OCI-LY7 (cell line): ENCODE measurements at regions not wholly inside any gene's neighbourhood (a gene's known extent, or its start where the extent isn't known, plus 50 kb on each side); places are given as distances from the start of the nearest gene placed in this dataset.

Experiments
- BruUV-seq: library from RNA; stranded (reverse); fragments of 400-500 nt; replicated peaks from 2 replicates; lab custom pipeline; 2021; lab: Mats Ljungman, UMichigan
- CTCF ChIA-PET: fragments of 300-600 bp; sonication (Branson Sonifier 250); formaldehyde crosslinking; loops from one replicate; lab custom pipeline; 2022; ENCODE audit warnings: antibody characterized with exemption; ENCODE audit not compliant: unreplicated experiment; lab: Charles Lee
- POLR2A ChIA-PET: fragments of 300-600 bp; sonication (Branson Sonifier 250); formaldehyde crosslinking; loops from one replicate; lab custom pipeline; 2022; ENCODE audit warnings: antibody characterized with exemption; lab: Charles Lee
- DNase-seq: peaks from one replicate; pipeline ENCODE4 v3.0.0-alpha.2; 2015; ENCODE audit warnings: low spot score
- H2AFZ ChIP-seq: fragments of 200-600 bp; sonication (generic), shearing (Covaris generic); 2 replicates; pipeline ENCODE4 v1.6.1; 2014; ENCODE audit warnings: mild to moderate bottlenecking, antibody characterized with exemption, low read length, moderate library complexity
- H3K27ac ChIP-seq: fragments of 200-600 bp; sonication (generic); 2 replicates; pipeline ENCODE4 v1.5.1; 2014; ENCODE audit warnings: mixed run types, low read depth, mild to moderate bottlenecking, moderate library complexity, low read length, inconsistent platforms; ENCODE audit not compliant: poor library complexity, severe bottlenecking
- H3K36me3 ChIP-seq: fragments of 200-600 bp; sonication (generic); 2 replicates; pipeline ENCODE4 v1.6.1; 2014; ENCODE audit warnings: mild to moderate bottlenecking, antibody characterized with exemption, low read length, moderate library complexity, mixed read lengths; ENCODE audit not compliant: insufficient read depth
- H3K4me1 ChIP-seq: fragments of 200-600 bp; sonication (generic); 2 replicates; pipeline ENCODE4 v1.5.1; 2014; ENCODE audit warnings: mild to moderate bottlenecking, low read length; ENCODE audit not compliant: insufficient read depth, poor library complexity, severe bottlenecking
- H3K4me2 ChIP-seq: fragments of 200-600 bp; sonication (generic); 2 replicates; pipeline ENCODE4 v1.6.1; 2014; ENCODE audit warnings: mild to moderate bottlenecking, low read length
- H3K4me3 ChIP-seq: fragments of 200-600 bp; sonication (generic); 2 replicates; pipeline ENCODE4 v1.5.1; 2014; ENCODE audit warnings: mild to moderate bottlenecking, low read depth, low read length; ENCODE audit not compliant: poor library complexity, severe bottlenecking
- H3K79me2 ChIP-seq: fragments of 200-600 bp; sonication (generic); 2 replicates; pipeline ENCODE4 v1.6.1; 2016; ENCODE audit warnings: low read depth, mild to moderate bottlenecking, low read length, moderate library complexity, mixed read lengths; ENCODE audit not compliant: insufficient read depth
- H3K9me2 ChIP-seq: fragments of 200-600 bp; sonication (generic); 2 replicates; pipeline ENCODE4 v1.6.1; 2016; ENCODE audit warnings: mild to moderate bottlenecking, low read length, mixed read lengths; ENCODE audit not compliant: insufficient read depth
- H3K9me3 ChIP-seq: fragments of 200-600 bp; sonication (generic); 2 replicates; pipeline ENCODE4 v1.6.1; 2014; ENCODE audit warnings: mild to moderate bottlenecking, mixed run types, low read length, mixed read lengths
- H4K20me1 ChIP-seq: fragments of 200-600 bp; sonication (generic); 2 replicates; pipeline ENCODE4 v1.6.1; 2014; ENCODE audit warnings: mild to moderate bottlenecking, antibody characterized with exemption, low read length, moderate library complexity, mixed read lengths; ENCODE audit not compliant: insufficient read depth
- CTCF ChIP-seq: fragments of 200-600 bp; sonication (generic); conservative IDR thresholded peaks from 2 replicates; pipeline ENCODE4 v1.5.1; 2014; ENCODE audit warnings: mild to moderate bottlenecking, antibody characterized with exemption, low read length, moderate library complexity, mixed read lengths
- EZH2phosphoT487 ChIP-seq: fragments of 200-600 bp; sonication (generic); IDR thresholded peaks from 2 replicates; pipeline ENCODE4 v1.6.1; 2018; ENCODE audit warnings: low read depth, borderline replicate concordance, mild to moderate bottlenecking, mixed run types, antibody characterized with exemption, low read length, moderate library complexity, mixed read lengths
- intact Hi-C: fragments of 100-400 bp; cut with micrococcal nuclease; formaldehyde crosslinking; loops from one replicate; pipeline ENCODE4 v1.10.0; 2022; ENCODE audit not compliant: unreplicated experiment

- no peak for DNase-seq
- Histone ChIP-seq H3K9me2 (no peaks in the 10 kb centered on the region), H3K4me3 (no peak overlapping the region), H4K20me1 (no peaks in the 10 kb centered on the region), H3K36me3 (no peaks in the 10 kb centered on the region), H3K4me1 (no peaks in the 10 kb centered on the region), H3K9me3 (no peaks in the 10 kb centered on the region), H3K79me2 (no peaks in the 10 kb centered on the region), H3K4me2 (no peak overlapping the region), H2AFZ (no peak overlapping the region), H3K27ac (no peak overlapping the region)
- ChIA-PET POLR2A (no interaction called here), CTCF (no interaction called here)
- no peak for TF ChIP-seq EZH2phosphoT487
- no peak for TF ChIP-seq CTCF
- no TSS peak for BruUV-seq
- intact Hi-C loops = no loop called here
Measured at GRCh38 chr3:4897765-4898453, 81.3 kb upstream of the BHLHE40 start.

GRCh38 chr3:4898454-4899313 lies 80.6 kb upstream of the BHLHE40 start:
- ChIA-PET CTCF (no interaction called here), POLR2A (no interaction called here)
- H3K27ac ChIP-seq = no peak overlapping the region
- no TSS peak for BruUV-seq
- H2AFZ ChIP-seq = no peak overlapping the region
- H3K4me2 ChIP-seq = no peak overlapping the region
- no peak for TF ChIP-seq CTCF
- no peak for TF ChIP-seq EZH2phosphoT487
- H4K20me1 ChIP-seq = no peaks in the 10 kb centered on the region
- H3K79me2 ChIP-seq = no peaks in the 10 kb centered on the region
- no peaks in the 10 kb centered on the region for H3K36me3 ChIP-seq
- no peak for DNase-seq
- intact Hi-C loops = no loop called here
- H3K9me3 ChIP-seq = no peaks in the 10 kb centered on the region
- no peak overlapping the region for H3K4me3 ChIP-seq
- H3K9me2 ChIP-seq = no peaks in the 10 kb centered on the region
- H3K4me1 ChIP-seq = no peaks in the 10 kb centered on the region

DNA sequence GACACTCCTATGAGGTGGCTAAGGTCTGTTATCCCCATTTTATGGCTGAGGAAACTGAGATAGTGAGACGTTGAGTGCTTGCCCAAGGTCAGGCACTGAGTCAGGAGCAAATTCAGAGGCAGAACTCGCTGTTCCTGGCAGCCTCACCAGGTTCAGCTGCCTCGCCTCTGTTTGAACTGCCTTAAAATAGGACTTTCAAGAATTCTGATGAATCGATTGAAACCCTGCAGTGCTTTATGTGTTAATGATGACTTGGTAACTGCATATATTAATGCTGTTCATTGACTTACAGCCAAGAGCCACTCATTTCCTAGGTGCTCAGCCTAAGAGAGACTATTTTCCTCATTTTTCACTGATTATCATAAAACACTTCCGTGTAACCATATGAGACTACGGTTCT lies 79.5 kb upstream of the BHLHE40 start:
- Histone ChIP-seq H3K9me2 (no peaks in the 10 kb centered on the region), H3K9me3 (no peaks in the 10 kb centered on the region), H3K27ac (no peak overlapping the region), H3K4me1 (no peaks in the 10 kb centered on the region), H3K4me3 (no peak overlapping the region), H3K79me2 (no peaks in the 10 kb centered on the region), H4K20me1 (no peaks in the 10 kb centered on the region), H2AFZ (no peak overlapping the region), H3K36me3 (no peaks in the 10 kb centered on the region), H3K4me2 (no peak overlapping the region)
- TF ChIP-seq EZH2phosphoT487 (no peak), CTCF (no peak)
- ChIA-PET POLR2A (no interaction called here), CTCF (no interaction called here)
- intact Hi-C loops = no loop called here
- no peak for DNase-seq
- no TSS peak for BruUV-seq
